Liver (tissue), 3 donors: ENCODE measurements at regions not wholly inside any gene's neighbourhood (a gene's known extent, or its start where the extent isn't known, plus 50 kb on each side); places are given as distances from the start of the nearest gene placed in this dataset.

Experiments used
- RXRA ChIP-seq, 2 donors: IDR thresholded peaks; 2 replicates each; pipeline ENCODE4 v1.6.1; 2017 to 2018; ENCODE audit warnings: antibody characterized with exemption in 2 of 2, mild to moderate bottlenecking in 1 of 2
- TAF1 ChIP-seq: conservative IDR thresholded peaks from 2 replicates; pipeline ENCODE4 v1.6.1; 2016; ENCODE audit warnings: antibody characterized with exemption, mild to moderate bottlenecking
- YY1 ChIP-seq: IDR thresholded peaks from 2 replicates; pipeline ENCODE4 v1.6.1; 2016; ENCODE audit warnings: antibody characterized with exemption, mild to moderate bottlenecking
- TF ChIP-seq, protein P1 (sequence below): fragments of 150-350 bp; IDR thresholded peaks from 2 replicates; pipeline ENCODE4 v1.5.1; 2017; ENCODE audit warnings: improper control_type of control experiment, low read depth, low read length; ENCODE audit not compliant: missing input control
- TF ChIP-seq, protein P2 (sequence below): IDR thresholded peaks from 2 replicates; pipeline ENCODE4 v1.6.1; 2016; ENCODE audit warnings: antibody characterized with exemption
- donor health status: healthy.
- donor health status: healthy.

GRCh38 chr10:124302951-124303505 is 115.7 kb downstream of the OAT start:
- TF ChIP-seq, protein P1, sequence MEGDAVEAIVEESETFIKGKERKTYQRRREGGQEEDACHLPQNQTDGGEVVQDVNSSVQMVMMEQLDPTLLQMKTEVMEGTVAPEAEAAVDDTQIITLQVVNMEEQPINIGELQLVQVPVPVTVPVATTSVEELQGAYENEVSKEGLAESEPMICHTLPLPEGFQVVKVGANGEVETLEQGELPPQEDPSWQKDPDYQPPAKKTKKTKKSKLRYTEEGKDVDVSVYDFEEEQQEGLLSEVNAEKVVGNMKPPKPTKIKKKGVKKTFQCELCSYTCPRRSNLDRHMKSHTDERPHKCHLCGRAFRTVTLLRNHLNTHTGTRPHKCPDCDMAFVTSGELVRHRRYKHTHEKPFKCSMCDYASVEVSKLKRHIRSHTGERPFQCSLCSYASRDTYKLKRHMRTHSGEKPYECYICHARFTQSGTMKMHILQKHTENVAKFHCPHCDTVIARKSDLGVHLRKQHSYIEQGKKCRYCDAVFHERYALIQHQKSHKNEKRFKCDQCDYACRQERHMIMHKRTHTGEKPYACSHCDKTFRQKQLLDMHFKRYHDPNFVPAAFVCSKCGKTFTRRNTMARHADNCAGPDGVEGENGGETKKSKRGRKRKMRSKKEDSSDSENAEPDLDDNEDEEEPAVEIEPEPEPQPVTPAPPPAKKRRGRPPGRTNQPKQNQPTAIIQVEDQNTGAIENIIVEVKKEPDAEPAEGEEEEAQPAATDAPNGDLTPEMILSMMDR: no peak
- TF ChIP-seq TAF1 (no peak), YY1 (no peak), RXRA (IDR thresholded peaks at IDR 0.05) (no peak)
- TF ChIP-seq, protein P2, sequence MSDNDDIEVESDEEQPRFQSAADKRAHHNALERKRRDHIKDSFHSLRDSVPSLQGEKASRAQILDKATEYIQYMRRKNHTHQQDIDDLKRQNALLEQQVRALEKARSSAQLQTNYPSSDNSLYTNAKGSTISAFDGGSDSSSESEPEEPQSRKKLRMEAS: no peak
